ENCODE measurements at regions not wholly inside any gene's neighbourhood (a gene's known extent, or its start where the extent isn't known, plus 50 kb on each side); places are given as distances from the start of the nearest gene placed in this dataset.
"Not testable (repeated sequence)": the region's sequence is repeated elsewhere in the genome, so short reads cannot be mapped to it uniquely, and the experiment has no call there.

- no peak for ATAC-seq
- TF ChIP-seq, protein P1, sequence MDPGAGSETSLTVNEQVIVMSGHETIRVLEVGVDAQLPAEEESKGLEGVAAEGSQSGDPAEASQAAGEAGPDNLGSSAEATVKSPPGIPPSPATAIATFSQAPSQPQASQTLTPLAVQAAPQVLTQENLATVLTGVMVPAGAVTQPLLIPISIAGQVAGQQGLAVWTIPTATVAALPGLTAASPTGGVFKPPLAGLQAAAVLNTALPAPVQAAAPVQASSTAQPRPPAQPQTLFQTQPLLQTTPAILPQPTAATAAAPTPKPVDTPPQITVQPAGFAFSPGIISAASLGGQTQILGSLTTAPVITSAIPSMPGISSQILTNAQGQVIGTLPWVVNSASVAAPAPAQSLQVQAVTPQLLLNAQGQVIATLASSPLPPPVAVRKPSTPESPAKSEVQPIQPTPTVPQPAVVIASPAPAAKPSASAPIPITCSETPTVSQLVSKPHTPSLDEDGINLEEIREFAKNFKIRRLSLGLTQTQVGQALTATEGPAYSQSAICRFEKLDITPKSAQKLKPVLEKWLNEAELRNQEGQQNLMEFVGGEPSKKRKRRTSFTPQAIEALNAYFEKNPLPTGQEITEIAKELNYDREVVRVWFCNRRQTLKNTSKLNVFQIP (CRISPR knock-in tag; IDR thresholded peaks at IDR 0.05; ENCODE audit: borderline replicate concordance, low read depth), result no peak
- no peak for TF ChIP-seq SNAI2 (CRISPR knock-in tag; IDR thresholded peaks at IDR 0.05)
- TF ChIP-seq ZNF8 (CRISPR knock-in tag; IDR thresholded peaks at IDR 0.05), result no peak
- TF ChIP-seq ZFP3 (CRISPR knock-in tag; IDR thresholded peaks at IDR 0.05), result no peak
- TF ChIP-seq ZNF565 (CRISPR knock-in tag; conservative IDR thresholded peaks at IDR 0.05; ENCODE audit: low read depth), result no peak
- TF ChIP-seq PPARA (CRISPR knock-in tag; IDR thresholded peaks at IDR 0.05; ENCODE audit: borderline replicate concordance), result no peak
Observed at GRCh38 chr15:96487245-96487644, 156.7 kb downstream of the NR2F2 start.

DNA sequence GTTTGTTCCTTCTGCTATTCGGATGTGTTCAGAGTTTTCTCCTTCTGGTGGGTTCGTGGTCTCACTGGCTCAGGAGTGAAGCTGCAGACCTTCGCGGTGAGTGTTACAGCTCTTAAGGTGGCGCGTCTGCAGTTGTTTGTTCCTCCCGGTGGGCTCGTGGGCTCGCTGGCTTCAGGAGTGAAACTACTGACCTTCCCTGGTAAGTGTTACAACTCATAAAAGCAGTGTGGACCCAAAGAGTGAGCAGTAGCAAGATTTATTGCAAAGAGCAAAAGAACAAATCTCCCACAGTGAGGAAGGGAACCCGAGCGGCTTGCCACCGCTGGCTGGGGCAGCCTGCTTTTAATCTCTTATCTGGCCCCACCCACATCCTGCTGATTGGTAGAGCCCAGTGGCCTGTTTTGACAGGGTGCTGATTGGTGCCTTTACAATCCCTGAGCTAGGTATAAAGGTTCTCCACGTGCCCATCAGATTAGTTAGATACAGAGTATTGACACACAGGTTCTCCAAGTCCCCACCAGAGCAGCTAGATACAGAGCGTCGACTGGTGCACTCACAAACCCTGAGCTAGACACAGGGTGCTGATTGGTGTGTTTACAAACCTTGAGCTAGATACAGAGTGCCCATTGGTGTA lies 160.7 kb downstream of the NR2F2 start:
- ATAC-seq, result not testable (repeated sequence)

DNA sequence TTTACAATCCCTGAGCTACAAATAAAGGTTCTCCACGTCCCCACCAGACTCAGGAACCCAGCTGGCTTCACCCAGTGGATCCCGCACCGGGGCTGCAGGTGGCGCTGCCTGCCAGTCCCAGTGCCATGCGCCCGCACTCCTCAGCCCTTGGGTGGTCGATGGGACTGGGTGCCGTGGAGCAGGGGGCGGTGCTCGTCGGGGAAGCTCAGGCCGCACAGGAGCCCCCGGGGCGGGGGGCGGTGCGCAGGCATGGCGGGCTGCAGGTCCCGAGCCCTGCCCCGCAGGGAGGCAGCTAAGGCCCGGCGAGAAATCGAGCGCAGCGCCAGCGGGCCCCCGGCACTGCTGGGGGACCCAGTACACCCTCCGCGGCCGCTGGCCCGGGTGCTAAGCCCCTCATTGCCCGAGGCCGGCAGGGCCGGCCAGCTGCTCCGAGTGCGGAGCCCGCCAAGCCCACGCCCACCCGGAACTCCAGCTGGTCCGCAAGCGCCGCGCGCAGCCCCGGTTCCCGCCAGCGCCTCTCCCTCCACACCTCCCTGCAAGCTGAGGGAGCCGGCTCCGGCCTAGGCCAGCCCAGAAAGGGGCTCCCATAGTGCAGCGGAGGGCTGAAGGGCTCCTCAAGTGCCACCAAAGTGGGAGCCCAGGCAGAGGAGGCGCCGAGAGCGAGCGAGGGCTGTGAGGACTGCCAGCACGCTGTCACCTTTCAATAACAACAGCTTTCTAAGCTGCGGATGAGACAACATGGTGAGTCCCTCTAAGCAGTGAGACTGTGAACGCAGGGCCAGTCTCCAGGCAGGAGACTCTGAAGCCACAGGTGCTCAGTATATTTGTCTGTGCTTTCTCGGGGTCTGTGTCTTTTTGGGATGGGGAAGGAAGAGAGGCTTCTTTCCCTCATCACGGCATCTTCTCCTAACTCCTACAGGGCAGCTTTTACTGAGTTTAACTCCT lies 161.5 kb downstream of the NR2F2 start:
- not testable (repeated sequence) for ATAC-seq

DNA sequence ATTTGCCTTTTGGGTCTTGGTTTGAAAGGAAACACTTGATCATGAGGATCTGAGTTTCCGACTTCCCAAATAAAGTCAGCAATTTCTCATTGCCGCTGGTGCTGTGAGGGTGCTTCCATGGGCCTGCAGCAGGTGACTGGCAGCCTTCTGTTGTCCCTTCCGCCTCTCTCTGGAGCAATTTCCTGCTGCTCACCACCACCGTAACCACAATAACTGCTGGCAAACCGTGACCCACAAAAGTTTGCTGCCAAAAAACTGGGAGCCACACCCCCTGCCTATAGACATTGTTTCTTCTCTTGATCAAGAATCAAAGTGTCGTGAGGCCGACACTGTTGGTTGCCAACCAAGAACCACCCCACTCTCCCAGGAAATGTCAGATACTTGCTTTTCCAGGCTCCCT lies 164.0 kb downstream of the NR2F2 start:
- TF ChIP-seq ZC3H10 (CRISPR knock-in tag; IDR thresholded peaks at IDR 0.05) (no peak), PPARA (CRISPR knock-in tag; IDR thresholded peaks at IDR 0.05; ENCODE audit: borderline replicate concordance) (no peak), ZNF565 (CRISPR knock-in tag; conservative IDR thresholded peaks at IDR 0.05; ENCODE audit: low read depth) (no peak), GLIS3 (CRISPR knock-in tag; IDR thresholded peaks at IDR 0.05) (no peak), ZFP30 (CRISPR knock-in tag; IDR thresholded peaks at IDR 0.05) (no peak), OSR1 (CRISPR knock-in tag; IDR thresholded peaks at IDR 0.05) (no peak), SNAI2 (CRISPR knock-in tag; IDR thresholded peaks at IDR 0.05) (no peak), ISL1 (CRISPR knock-in tag; IDR thresholded peaks at IDR 0.05) (no peak), TCF4 (CRISPR knock-in tag; IDR thresholded peaks at IDR 0.05; ENCODE audit: borderline replicate concordance) (no peak), ZFP3 (CRISPR knock-in tag; IDR thresholded peaks at IDR 0.05) (no peak)
- TF ChIP-seq, protein P2, sequence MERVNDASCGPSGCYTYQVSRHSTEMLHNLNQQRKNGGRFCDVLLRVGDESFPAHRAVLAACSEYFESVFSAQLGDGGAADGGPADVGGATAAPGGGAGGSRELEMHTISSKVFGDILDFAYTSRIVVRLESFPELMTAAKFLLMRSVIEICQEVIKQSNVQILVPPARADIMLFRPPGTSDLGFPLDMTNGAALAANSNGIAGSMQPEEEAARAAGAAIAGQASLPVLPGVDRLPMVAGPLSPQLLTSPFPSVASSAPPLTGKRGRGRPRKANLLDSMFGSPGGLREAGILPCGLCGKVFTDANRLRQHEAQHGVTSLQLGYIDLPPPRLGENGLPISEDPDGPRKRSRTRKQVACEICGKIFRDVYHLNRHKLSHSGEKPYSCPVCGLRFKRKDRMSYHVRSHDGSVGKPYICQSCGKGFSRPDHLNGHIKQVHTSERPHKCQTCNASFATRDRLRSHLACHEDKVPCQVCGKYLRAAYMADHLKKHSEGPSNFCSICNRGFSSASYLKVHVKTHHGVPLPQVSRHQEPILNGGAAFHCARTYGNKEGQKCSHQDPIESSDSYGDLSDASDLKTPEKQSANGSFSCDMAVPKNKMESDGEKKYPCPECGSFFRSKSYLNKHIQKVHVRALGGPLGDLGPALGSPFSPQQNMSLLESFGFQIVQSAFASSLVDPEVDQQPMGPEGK (CRISPR knock-in tag; IDR thresholded peaks at IDR 0.05; ENCODE audit: borderline replicate concordance), result no peak
- TF ChIP-seq, protein P3, sequence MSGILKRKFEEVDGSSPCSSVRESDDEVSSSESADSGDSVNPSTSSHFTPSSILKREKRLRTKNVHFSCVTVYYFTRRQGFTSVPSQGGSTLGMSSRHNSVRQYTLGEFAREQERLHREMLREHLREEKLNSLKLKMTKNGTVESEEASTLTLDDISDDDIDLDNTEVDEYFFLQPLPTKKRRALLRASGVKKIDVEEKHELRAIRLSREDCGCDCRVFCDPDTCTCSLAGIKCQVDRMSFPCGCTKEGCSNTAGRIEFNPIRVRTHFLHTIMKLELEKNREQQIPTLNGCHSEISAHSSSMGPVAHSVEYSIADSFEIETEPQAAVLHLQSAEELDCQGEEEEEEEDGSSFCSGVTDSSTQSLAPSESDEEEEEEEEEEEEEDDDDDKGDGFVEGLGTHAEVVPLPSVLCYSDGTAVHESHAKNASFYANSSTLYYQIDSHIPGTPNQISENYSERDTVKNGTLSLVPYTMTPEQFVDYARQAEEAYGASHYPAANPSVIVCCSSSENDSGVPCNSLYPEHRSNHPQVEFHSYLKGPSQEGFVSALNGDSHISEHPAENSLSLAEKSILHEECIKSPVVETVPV (CRISPR knock-in tag; IDR thresholded peaks at IDR 0.05), result no peak
- ATAC-seq, result no peak

DNA sequence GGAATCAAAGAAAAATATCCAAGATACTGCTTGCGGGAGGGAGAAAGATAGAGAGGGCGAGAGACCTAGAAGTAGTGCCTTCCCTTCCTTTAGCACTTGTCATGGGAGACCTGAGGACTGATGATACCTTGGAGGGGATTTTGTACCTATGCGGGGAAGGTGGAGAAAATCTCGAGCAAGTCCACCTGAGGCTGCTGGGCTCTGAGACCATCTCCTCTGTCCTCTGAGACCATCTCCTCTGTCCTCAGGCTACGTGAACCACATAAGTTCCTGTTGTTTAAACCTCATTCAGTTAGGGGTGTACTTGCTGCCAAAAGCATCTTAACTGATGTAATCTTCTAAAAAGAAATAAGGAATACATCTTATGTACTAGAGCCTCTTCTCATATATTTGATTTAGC lies 164.9 kb downstream of the NR2F2 start:
- ATAC-seq, result no peak
- TF ChIP-seq ZNF8 (CRISPR knock-in tag; IDR thresholded peaks at IDR 0.05) (no peak), OSR1 (CRISPR knock-in tag; IDR thresholded peaks at IDR 0.05) (no peak), TOX (CRISPR knock-in tag; IDR thresholded peaks at IDR 0.05; ENCODE audit: borderline replicate concordance) (no peak), ZFP3 (CRISPR knock-in tag; IDR thresholded peaks at IDR 0.05) (no peak), CSDC2 (CRISPR knock-in tag; IDR thresholded peaks at IDR 0.05) (no peak), ZNF70 (CRISPR knock-in tag; IDR thresholded peaks at IDR 0.05) (no peak), SNAI2 (CRISPR knock-in tag; IDR thresholded peaks at IDR 0.05) (no peak), ZFP30 (CRISPR knock-in tag; IDR thresholded peaks at IDR 0.05) (no peak), PPARA (CRISPR knock-in tag; IDR thresholded peaks at IDR 0.05; ENCODE audit: borderline replicate concordance) (no peak), RARB (CRISPR knock-in tag; IDR thresholded peaks at IDR 0.05) (no peak), GLIS3 (CRISPR knock-in tag; IDR thresholded peaks at IDR 0.05) (no peak), ZC3H10 (CRISPR knock-in tag; IDR thresholded peaks at IDR 0.05) (no peak), ARNTL (CRISPR knock-in tag; IDR thresholded peaks at IDR 0.05; ENCODE audit: borderline replicate concordance, low read depth) (no peak), ZNF565 (CRISPR knock-in tag; conservative IDR thresholded peaks at IDR 0.05; ENCODE audit: low read depth) (no peak), TSHZ2 (CRISPR knock-in tag; IDR thresholded peaks at IDR 0.05) (no peak), ESRRG (CRISPR knock-in tag; IDR thresholded peaks at IDR 0.05) (no peak), ISL1 (CRISPR knock-in tag; IDR thresholded peaks at IDR 0.05) (no peak), TCF4 (CRISPR knock-in tag; IDR thresholded peaks at IDR 0.05; ENCODE audit: borderline replicate concordance) (no peak)
- TF ChIP-seq, protein P1 (CRISPR knock-in tag; IDR thresholded peaks at IDR 0.05; ENCODE audit: borderline replicate concordance, low read depth), result no peak

Data from SK-N-SH treated with all-trans-retinoic acid at 6 μM for 48 hours (cell line).